Uterus (tissue), 3 donors: ENCODE measurements at regions not wholly inside any gene's neighbourhood (a gene's known extent, or its start where the extent isn't known, plus 50 kb on each side); places are given as distances from the start of the nearest gene placed in this dataset.

ENCODE experiments used
- DNase-seq, 2 donors: peaks; one replicate each; pipeline ENCODE4 v3.0.0-alpha.2; 2019 to 2020
- H3K27ac ChIP-seq, 2 donors: fragments of 200-600 bp; sonication (generic); 1 replicate in 1 of 2; 2 replicates in 1 of 2; pipeline ENCODE4 v1.5.1; 2016 to 2018
- H3K27me3 ChIP-seq, 2 donors: fragments of 200-600 bp; sonication (generic); one replicate each; pipeline ENCODE4 v1.5.1; 2018 to 2019; ENCODE audit warnings: control low read depth in 1 of 2
- H3K36me3 ChIP-seq, 2 donors: fragments of 200-600 bp; sonication (generic); one replicate each; pipeline ENCODE4 v1.5.1; 2019; ENCODE audit warnings: control low read depth in 1 of 2
- H3K4me1 ChIP-seq, 2 donors: fragments of 200-600 bp; sonication (generic); one replicate each; pipeline ENCODE4 v1.5.1; 2018 to 2019; ENCODE audit warnings: control low read depth in 1 of 2
- H3K4me3 ChIP-seq, 2 donors: fragments of 200-600 bp; sonication (generic); 1 replicate in 1 of 2; 2 replicates in 1 of 2; pipeline ENCODE4 v1.5.1; 2018 to 2019; ENCODE audit warnings: mild to moderate bottlenecking in 1 of 2
- H3K9me3 ChIP-seq, 2 donors: fragments of 200-600 bp; sonication (generic); one replicate each; pipeline ENCODE4 v1.5.1; 2019; ENCODE audit warnings: control low read depth in 1 of 2
- POLR2A ChIP-seq, 2 donors: fragments of 450-650 bp; IDR thresholded peaks; one replicate each; pipeline ENCODE4 v1.6.1; 2016; ENCODE audit warnings: antibody characterized with exemption in 2 of 2, mild to moderate bottlenecking in 1 of 2, moderate library complexity in 1 of 2
- intact Hi-C: fragments of 100-400 bp; cut with DNase I; formaldehyde crosslinking; loops from one replicate; pipeline ENCODE4 v1.15.1; 2023; ENCODE audit warnings: low total_unique reads
- TF ChIP-seq, protein P1 (sequence below), 4 experiments: fragments of 200-600 bp in 2 of 4; fragments of 450-650 bp in 2 of 4; sonication (generic) in 2 of 4; IDR thresholded peaks; one replicate each; pipeline ENCODE4 v1.5.1; 2016 to 2019; ENCODE audit warnings: antibody characterized with exemption in 4 of 4, mild to moderate bottlenecking in 2 of 4, moderate library complexity in 1 of 4
- donor health status: DM: yes; HTN: yes; CAD: no.

DNA sequence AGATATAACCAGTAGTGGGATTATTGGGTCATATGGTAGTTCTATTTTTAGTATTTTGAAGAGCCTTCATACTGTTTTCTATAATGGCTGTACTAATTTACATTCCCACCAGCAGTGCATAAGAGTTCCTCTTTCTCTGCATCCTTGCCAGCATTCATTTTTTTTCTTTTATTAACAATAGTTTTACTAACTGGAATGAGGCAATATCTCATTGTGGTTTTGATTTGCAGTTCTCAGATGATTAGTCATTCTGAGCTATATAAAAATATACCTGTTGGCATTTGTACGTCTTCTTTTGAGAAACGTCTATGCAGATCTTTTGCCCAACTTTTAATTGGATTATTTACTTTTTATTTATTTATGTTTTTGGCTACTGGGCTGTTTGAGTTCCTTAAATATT lies 1579.3 kb upstream of the CDH6 start:
- Histone ChIP-seq H3K27ac (no peak overlapping the region), H3K27me3 (no peaks in the 10 kb centered on the region), H3K4me3 (no peak overlapping the region), H3K4me1 (no peaks in the 10 kb centered on the region), H3K9me3 (no peaks in the 10 kb centered on the region), H3K36me3 (no peaks in the 10 kb centered on the region)
- intact Hi-C loops: no loop called here
- DNase-seq: no peak
- TF ChIP-seq POLR2A (IDR thresholded peaks at IDR 0.05): no peak
- TF ChIP-seq, protein P1, sequence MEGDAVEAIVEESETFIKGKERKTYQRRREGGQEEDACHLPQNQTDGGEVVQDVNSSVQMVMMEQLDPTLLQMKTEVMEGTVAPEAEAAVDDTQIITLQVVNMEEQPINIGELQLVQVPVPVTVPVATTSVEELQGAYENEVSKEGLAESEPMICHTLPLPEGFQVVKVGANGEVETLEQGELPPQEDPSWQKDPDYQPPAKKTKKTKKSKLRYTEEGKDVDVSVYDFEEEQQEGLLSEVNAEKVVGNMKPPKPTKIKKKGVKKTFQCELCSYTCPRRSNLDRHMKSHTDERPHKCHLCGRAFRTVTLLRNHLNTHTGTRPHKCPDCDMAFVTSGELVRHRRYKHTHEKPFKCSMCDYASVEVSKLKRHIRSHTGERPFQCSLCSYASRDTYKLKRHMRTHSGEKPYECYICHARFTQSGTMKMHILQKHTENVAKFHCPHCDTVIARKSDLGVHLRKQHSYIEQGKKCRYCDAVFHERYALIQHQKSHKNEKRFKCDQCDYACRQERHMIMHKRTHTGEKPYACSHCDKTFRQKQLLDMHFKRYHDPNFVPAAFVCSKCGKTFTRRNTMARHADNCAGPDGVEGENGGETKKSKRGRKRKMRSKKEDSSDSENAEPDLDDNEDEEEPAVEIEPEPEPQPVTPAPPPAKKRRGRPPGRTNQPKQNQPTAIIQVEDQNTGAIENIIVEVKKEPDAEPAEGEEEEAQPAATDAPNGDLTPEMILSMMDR (IDR thresholded peaks at IDR 0.05): no peak

DNA sequence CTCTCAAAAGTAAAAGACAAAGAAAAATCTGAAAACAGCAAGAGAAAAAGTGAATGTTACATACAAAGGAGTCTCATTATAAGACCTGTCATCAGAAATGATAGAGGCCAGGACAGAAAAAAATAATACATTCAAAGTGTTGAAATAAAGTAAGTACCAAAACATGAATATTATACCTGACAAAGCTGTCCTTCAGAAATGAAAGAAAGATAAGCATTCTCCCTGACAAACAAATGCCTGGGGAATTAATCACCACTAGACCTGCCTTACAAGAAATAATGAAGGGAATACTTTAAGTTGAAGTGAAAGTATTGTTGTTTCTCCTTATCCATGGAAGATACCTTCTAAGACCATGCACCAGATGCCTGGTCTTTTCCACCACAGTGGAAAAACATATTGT lies 1605.2 kb upstream of the CDH6 start:
- TF ChIP-seq, protein P1 (IDR thresholded peaks at IDR 0.05): no peak
- TF ChIP-seq POLR2A (IDR thresholded peaks at IDR 0.05): no peak
- intact Hi-C loops: no loop called here
- no peaks in the 10 kb centered on the region for H3K4me1 ChIP-seq
- H3K27me3 ChIP-seq: no peaks in the 10 kb centered on the region
- no peaks in the 10 kb centered on the region for H3K36me3 ChIP-seq
- no peak overlapping the region for H3K4me3 ChIP-seq
- H3K27ac ChIP-seq: no peak overlapping the region
- no peak for DNase-seq
- H3K9me3 ChIP-seq: no peaks in the 10 kb centered on the region

DNA sequence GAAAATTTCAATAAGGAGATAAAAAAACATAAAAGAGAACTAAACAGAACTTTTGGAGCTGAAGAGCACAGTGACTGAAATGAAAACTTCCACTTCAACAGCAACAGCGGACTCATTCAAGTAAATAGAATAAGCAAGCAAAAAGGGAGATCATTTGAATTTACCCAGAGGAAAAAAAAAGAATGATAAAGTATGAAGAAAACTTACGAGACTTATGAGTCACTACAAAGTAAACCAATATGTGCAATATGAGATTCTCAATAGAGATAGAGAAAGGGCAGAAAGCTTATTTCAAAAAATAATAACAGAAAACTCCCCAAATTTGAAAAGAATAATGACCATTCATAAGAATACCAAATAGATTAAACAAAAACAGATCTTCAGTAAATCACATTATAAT lies 1605.7 kb upstream of the CDH6 start:
- intact Hi-C loops: no loop called here
- H3K4me3 ChIP-seq: no peak overlapping the region
- no peaks in the 10 kb centered on the region for H3K36me3 ChIP-seq
- no peak for DNase-seq
- H3K27me3 ChIP-seq: no peaks in the 10 kb centered on the region
- no peaks in the 10 kb centered on the region for H3K4me1 ChIP-seq
- H3K9me3 ChIP-seq: no peaks in the 10 kb centered on the region
- TF ChIP-seq, protein P1 (IDR thresholded peaks at IDR 0.05): no peak
- H3K27ac ChIP-seq: no peak overlapping the region

DNA sequence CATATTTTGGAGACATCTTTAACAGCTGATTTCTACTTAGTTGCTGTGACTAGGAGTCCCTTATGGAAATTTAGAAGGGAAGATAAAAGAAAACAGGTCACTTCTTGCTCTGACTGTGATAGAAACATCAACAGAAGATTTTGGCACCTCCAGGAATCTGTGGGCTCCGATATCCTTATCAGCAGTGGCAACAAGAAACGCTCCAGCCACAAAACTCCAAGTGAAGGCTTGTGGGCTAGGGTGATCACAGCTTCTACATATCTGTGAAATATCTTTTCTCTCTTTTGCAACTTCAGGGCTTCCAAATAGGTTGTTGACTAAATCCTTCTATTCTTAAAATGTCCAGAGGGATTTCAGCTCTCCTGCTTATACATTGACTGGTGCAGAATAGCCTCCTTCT lies 1625.5 kb upstream of the CDH6 start:
- no peak for DNase-seq
- no peak overlapping the region for H3K4me3 ChIP-seq
- H3K36me3 ChIP-seq: no peaks in the 10 kb centered on the region
- no peaks in the 10 kb centered on the region for H3K4me1 ChIP-seq
- H3K27ac ChIP-seq: no peak overlapping the region
- no peaks in the 10 kb centered on the region for H3K9me3 ChIP-seq
- no peak for TF ChIP-seq POLR2A (IDR thresholded peaks at IDR 0.05)
- TF ChIP-seq, protein P1 (IDR thresholded peaks at IDR 0.05): no peak
- no peaks in the 10 kb centered on the region for H3K27me3 ChIP-seq
- intact Hi-C loops: no loop called here

DNA sequence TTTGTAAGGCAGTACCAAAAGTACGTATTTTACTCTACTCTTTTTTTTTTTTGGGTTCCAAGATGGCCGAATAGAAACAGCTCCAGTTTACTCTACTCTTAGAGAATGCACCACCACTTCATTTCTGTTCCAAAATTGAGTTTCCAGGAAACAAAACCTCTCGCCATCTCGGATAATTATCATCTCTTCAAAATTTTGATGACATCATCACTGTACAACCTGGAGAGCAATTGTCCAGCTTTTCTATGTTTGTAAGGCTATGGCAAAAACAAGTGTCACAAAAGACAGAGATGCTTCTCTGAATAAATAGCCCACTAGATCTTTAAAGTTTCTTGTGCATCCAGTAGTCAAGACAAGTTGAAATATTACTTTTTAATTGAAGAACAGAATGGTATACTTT lies 1631.9 kb upstream of the CDH6 start:
- intact Hi-C loops: no loop called here
- TF ChIP-seq, protein P1 (IDR thresholded peaks at IDR 0.05): no peak
- TF ChIP-seq POLR2A (IDR thresholded peaks at IDR 0.05): no peak
- H3K4me1 ChIP-seq: no peaks in the 10 kb centered on the region
- H3K4me3 ChIP-seq: no peak overlapping the region
- DNase-seq: no peak
- no peaks in the 10 kb centered on the region for H3K27me3 ChIP-seq
- no peak overlapping the region for H3K27ac ChIP-seq
- H3K36me3 ChIP-seq: no peaks in the 10 kb centered on the region
- no peaks in the 10 kb centered on the region for H3K9me3 ChIP-seq
